ENCODE measurements at regions not wholly inside any gene's neighbourhood (a gene's known extent, or its start where the extent isn't known, plus 50 kb on each side); places are given as distances from the start of the nearest gene placed in this dataset.

DNA sequence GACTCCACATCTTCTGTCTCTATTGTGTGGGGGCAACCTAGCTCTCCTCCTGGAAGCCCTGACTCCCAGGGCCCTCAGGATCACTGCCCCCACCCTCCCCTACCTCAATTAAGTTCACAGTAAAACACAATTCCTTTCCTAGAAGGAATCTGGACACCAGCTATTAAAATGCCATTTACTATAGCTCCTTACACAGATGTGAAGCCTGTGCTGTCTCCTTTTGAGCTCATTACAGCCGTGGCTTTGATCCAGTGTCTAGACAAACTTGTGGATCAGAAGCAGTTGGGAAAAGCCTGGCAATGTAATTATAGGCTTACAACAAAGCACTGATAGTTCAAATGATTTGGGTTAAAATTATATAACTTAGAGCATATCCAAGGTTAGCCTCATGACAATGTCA, 107.0 kb upstream of the SMIM23 start:
- no peaks in the 10 kb centered on the region for H3K36me3 Mint-ChIP-seq (ENCODE audit: low read depth)
- CTCF ChIA-PET = no interaction called here
- H3K27me3 Mint-ChIP-seq = peaks cover 7% of the 10 kb centered on the region
- DNase-seq = no peak
- TF ChIP-seq, protein P1, sequence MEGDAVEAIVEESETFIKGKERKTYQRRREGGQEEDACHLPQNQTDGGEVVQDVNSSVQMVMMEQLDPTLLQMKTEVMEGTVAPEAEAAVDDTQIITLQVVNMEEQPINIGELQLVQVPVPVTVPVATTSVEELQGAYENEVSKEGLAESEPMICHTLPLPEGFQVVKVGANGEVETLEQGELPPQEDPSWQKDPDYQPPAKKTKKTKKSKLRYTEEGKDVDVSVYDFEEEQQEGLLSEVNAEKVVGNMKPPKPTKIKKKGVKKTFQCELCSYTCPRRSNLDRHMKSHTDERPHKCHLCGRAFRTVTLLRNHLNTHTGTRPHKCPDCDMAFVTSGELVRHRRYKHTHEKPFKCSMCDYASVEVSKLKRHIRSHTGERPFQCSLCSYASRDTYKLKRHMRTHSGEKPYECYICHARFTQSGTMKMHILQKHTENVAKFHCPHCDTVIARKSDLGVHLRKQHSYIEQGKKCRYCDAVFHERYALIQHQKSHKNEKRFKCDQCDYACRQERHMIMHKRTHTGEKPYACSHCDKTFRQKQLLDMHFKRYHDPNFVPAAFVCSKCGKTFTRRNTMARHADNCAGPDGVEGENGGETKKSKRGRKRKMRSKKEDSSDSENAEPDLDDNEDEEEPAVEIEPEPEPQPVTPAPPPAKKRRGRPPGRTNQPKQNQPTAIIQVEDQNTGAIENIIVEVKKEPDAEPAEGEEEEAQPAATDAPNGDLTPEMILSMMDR (IDR thresholded peaks at IDR 0.05) = no peak
- POLR2A ChIA-PET = no interaction called here
- no peak overlapping the region for H3K4me3 Mint-ChIP-seq
- intact Hi-C loops (cut with micrococcal nuclease) = no loop called here
- no peaks in the 10 kb centered on the region for H3K4me1 Mint-ChIP-seq
- peaks cover 3% of the 10 kb centered on the region for H3K9me3 Mint-ChIP-seq
- no peak overlapping the region for H3K27ac Mint-ChIP-seq
- ATAC-seq (ENCODE audit: low read depth) = no peak

DNA sequence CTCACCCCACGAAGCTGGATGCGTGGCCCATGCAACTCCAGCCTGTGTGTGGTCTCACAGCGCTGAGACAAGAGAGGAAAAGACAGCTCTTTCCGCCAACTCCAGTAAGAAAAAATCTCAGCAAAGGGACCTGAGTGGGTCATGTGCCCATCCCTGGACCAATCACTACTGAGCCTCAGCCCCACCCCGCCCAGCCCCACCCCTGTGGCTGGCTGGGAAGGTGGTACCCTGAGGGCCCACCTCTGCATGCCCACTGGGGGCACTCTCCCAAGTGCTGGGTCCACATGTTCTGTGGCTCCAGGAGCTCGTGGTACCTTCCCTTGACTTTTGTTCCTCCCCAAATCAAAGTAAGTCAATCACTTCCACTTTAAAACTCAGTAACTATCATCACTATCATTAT, 105.1 kb upstream of the SMIM23 start:
- peaks cover 2% of the 10 kb centered on the region for H3K27me3 Mint-ChIP-seq
- no peak overlapping the region for H3K27ac Mint-ChIP-seq
- no peaks in the 10 kb centered on the region for H3K4me1 Mint-ChIP-seq
- CTCF ChIA-PET = no interaction called here
- DNase-seq (no peak), ATAC-seq (ENCODE audit: low read depth) (no peak)
- H3K4me3 Mint-ChIP-seq = no peak overlapping the region
- intact Hi-C loops (cut with micrococcal nuclease) = no loop called here
- POLR2A ChIA-PET = interaction anchor here (0.6 kb wide), 1 partner anchor 61 kb away, joined by 3 read pairs; no protein-coding TSS in a partner anchor
- H3K36me3 Mint-ChIP-seq (ENCODE audit: low read depth) = no peaks in the 10 kb centered on the region
- TF ChIP-seq, protein P1 (IDR thresholded peaks at IDR 0.05) = no peak
- H3K9me3 Mint-ChIP-seq = no peaks in the 10 kb centered on the region

DNA sequence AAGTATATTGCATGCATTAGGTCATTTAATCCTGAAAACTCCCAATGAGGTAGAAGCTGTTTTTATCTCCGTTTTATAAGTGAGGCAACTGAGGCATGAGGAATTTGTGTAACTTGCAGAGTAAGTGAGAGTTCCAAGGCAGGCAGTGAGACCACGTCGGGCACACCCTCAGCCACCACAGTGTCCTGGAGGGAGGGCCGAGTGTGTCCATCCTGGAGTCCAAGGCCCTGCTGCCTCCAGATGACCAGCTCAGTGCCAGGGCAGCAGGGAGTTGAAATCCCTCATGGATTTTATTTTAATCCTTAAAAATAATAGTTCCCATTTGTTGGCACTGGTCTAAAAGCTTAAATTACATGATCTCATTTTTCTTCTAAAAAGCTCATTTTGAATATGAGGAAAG, 104.6 kb upstream of the SMIM23 start:
- peaks cover 2% of the 10 kb centered on the region for H3K27me3 Mint-ChIP-seq
- TF ChIP-seq, protein P1 (IDR thresholded peaks at IDR 0.05) = no peak
- intact Hi-C loops (cut with micrococcal nuclease) = no loop called here
- POLR2A ChIA-PET = no interaction called here
- CTCF ChIA-PET = no interaction called here
- H3K4me1 Mint-ChIP-seq = no peaks in the 10 kb centered on the region
- DNase-seq (no peak), ATAC-seq (ENCODE audit: low read depth) (no peak)
- no peaks in the 10 kb centered on the region for H3K9me3 Mint-ChIP-seq
- no peaks in the 10 kb centered on the region for H3K36me3 Mint-ChIP-seq (ENCODE audit: low read depth)
- no peak overlapping the region for H3K4me3 Mint-ChIP-seq
- H3K27ac Mint-ChIP-seq = no peak overlapping the region

GRCh38 chr5:171681677-171682076, 103.9 kb upstream of the SMIM23 start:
- Mint-ChIP-seq H3K27me3 (peaks cover 4% of the 10 kb centered on the region), H3K27ac (no peak overlapping the region), H3K4me3 (no peak overlapping the region), H3K36me3 (ENCODE audit: low read depth) (no peaks in the 10 kb centered on the region), H3K4me1 (no peaks in the 10 kb centered on the region), H3K9me3 (no peaks in the 10 kb centered on the region)
- intact Hi-C loops (cut with micrococcal nuclease) = no loop called here
- no peak for DNase-seq
- ChIA-PET CTCF (no interaction called here), POLR2A (no interaction called here)
- ATAC-seq (ENCODE audit: low read depth) = no peak
- TF ChIP-seq, protein P1 (IDR thresholded peaks at IDR 0.05) = no peak

DNA sequence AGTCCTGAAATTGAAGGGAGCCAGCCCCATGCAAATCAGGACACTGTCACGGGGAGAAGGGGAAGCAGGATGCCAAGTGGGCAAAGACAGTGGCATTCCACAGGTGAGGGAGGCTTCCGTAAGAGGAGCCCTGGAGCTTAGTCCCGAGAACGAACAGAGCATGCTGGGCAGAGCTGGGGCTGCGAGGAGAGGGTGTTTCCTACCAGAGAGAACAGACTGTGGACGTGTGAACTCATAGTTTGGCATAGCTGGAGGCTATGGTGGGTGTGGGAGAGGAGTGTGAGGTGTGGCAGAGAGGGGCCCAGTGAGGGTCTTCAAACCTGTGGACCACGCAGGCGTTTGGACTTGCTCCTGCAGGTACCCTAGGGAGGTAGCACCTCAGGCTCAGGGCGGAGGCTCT, 102.8 kb upstream of the SMIM23 start:
- Mint-ChIP-seq H3K27ac (no peak overlapping the region), H3K9me3 (no peaks in the 10 kb centered on the region), H3K4me3 (no peak overlapping the region), H3K36me3 (ENCODE audit: low read depth) (no peaks in the 10 kb centered on the region), H3K4me1 (no peaks in the 10 kb centered on the region), H3K27me3 (peaks cover 4% of the 10 kb centered on the region)
- ChIA-PET CTCF (no interaction called here), POLR2A (no interaction called here)
- DNase-seq = no peak
- intact Hi-C loops (cut with micrococcal nuclease) = no loop called here
- TF ChIP-seq, protein P1 (IDR thresholded peaks at IDR 0.05) = no peak
- ATAC-seq (ENCODE audit: low read depth) = no peak

All from activated B cell treated with CpG ODN at 0.5 μM for 24 hours (primary cell).